WTC11 (cell line): ENCODE measurements at regions not wholly inside any gene's neighbourhood (a gene's known extent, or its start where the extent isn't known, plus 50 kb on each side); places are given as distances from the start of the nearest gene placed in this dataset.

Source experiments
- ATF2 ChIP-seq: sonication (generic); formaldehyde crosslinking; IDR thresholded peaks from 2 replicates; pipeline ENCODE4 v1.8.1; 2022; ENCODE audit warnings: low read depth, missing genetic modification reagents, borderline replicate concordance
- ETV6 ChIP-seq: sonication (generic); formaldehyde crosslinking; IDR thresholded peaks from 2 replicates; pipeline ENCODE4 v1.8.1; 2022; ENCODE audit warnings: mild to moderate bottlenecking, missing genetic modification reagents
- MYBL2 ChIP-seq: sonication (generic); formaldehyde crosslinking; IDR thresholded peaks from 2 replicates; pipeline ENCODE4 v1.8.1; 2023; ENCODE audit warnings: mild to moderate bottlenecking, moderate library complexity, missing genetic modification reagents
- SMAD3 ChIP-seq: sonication (generic); formaldehyde crosslinking; IDR thresholded peaks from 2 replicates; pipeline ENCODE4 v1.8.0; 2022; ENCODE audit warnings: missing genetic modification reagents, mild to moderate bottlenecking, borderline replicate concordance
- SP1 ChIP-seq: sonication (generic); formaldehyde crosslinking; conservative IDR thresholded peaks from 2 replicates; pipeline ENCODE4 v1.8.1; 2022; ENCODE audit warnings: missing genetic modification reagents
- TP53 ChIP-seq: sonication (generic); formaldehyde crosslinking; IDR thresholded peaks from 2 replicates; pipeline ENCODE4 v1.8.1; 2023; ENCODE audit warnings: mild to moderate bottlenecking, missing genetic modification reagents
- ZNF232 ChIP-seq: sonication (generic); formaldehyde crosslinking; IDR thresholded peaks from 2 replicates; pipeline ENCODE4 v1.8.0; 2022; ENCODE audit warnings: mild to moderate bottlenecking, missing genetic modification reagents
- TF ChIP-seq, protein P1 (sequence below): fragments of 200-600 bp; IDR thresholded peaks from 2 replicates; pipeline ENCODE4 v1.8.0; 2022; ENCODE audit warnings: antibody characterized with exemption
- TF ChIP-seq, protein P2 (sequence below): sonication (generic); formaldehyde crosslinking; IDR thresholded peaks from 2 replicates; pipeline ENCODE4 v1.8.1; 2023; ENCODE audit warnings: mild to moderate bottlenecking, missing genetic modification reagents, moderate library complexity

DNA sequence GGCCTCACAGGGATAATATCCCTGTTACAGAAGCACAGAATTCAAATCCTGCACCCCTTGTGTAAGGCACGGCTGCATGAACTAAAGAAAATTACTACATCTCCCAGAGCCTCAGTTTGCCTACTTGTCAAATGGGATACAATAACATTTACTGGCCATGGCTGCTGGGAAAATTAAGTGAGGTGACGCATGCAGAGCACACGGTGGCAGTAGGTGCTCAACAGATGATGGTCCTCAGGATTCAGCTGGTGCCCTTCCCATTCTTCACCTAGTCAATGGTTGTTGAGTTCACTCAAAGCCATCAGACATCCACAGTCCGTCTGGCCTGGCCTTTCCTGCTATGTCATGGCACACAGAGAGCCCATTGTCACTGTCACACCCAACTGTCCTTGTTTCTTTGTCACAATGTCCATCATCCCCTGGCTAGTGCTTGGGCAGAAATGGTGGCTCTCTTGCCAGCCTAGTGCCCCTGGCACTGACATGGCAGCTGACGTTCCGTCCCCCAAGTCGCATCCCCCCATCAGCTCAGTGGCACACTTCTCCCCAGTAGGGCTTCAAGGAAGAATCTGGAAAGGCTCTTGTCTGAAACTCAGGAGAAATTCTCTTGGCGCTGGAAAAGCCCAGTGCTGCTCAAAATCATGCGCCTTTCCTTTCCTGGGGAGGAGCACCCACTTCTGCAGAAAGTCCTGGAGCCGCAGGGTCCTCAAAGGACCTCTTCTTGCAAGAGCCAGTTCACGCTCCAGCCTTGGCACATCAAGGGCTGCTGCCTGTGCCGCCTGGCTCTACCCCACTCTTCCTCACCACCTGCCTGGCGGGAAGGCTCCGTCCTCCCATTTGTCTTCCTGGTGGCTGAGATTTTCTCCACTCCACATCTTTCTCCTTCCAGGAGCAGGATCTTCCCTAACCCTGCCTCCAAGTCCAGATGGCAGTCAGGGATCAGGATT lies 55.9 kb upstream of the SLC66A3 start:
- TF ChIP-seq SP1 (no peak), TP53 (CRISPR knock-in tag) (no peak), ETV6 (CRISPR knock-in tag) (no peak), ZNF232 (CRISPR knock-in tag) (no peak), MYBL2 (no peak), ATF2 (CRISPR knock-in tag) (no peak), SMAD3 (CRISPR knock-in tag) (no peak)
- TF ChIP-seq, protein P1, sequence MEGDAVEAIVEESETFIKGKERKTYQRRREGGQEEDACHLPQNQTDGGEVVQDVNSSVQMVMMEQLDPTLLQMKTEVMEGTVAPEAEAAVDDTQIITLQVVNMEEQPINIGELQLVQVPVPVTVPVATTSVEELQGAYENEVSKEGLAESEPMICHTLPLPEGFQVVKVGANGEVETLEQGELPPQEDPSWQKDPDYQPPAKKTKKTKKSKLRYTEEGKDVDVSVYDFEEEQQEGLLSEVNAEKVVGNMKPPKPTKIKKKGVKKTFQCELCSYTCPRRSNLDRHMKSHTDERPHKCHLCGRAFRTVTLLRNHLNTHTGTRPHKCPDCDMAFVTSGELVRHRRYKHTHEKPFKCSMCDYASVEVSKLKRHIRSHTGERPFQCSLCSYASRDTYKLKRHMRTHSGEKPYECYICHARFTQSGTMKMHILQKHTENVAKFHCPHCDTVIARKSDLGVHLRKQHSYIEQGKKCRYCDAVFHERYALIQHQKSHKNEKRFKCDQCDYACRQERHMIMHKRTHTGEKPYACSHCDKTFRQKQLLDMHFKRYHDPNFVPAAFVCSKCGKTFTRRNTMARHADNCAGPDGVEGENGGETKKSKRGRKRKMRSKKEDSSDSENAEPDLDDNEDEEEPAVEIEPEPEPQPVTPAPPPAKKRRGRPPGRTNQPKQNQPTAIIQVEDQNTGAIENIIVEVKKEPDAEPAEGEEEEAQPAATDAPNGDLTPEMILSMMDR = no peak
- TF ChIP-seq, protein P2, sequence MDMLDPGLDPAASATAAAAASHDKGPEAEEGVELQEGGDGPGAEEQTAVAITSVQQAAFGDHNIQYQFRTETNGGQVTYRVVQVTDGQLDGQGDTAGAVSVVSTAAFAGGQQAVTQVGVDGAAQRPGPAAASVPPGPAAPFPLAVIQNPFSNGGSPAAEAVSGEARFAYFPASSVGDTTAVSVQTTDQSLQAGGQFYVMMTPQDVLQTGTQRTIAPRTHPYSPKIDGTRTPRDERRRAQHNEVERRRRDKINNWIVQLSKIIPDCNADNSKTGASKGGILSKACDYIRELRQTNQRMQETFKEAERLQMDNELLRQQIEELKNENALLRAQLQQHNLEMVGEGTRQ (CRISPR knock-in tag) = no peak
